Astrocyte of the cerebellum (primary cell): ENCODE measurements at regions not wholly inside any gene's neighbourhood (a gene's known extent, or its start where the extent isn't known, plus 50 kb on each side); places are given as distances from the start of the nearest gene placed in this dataset.
A peak's percentile ranks its signal among the peaks of the same experiment; 100 is the strongest.

Experiments used
- DNase-seq: peaks from one replicate; pipeline ENCODE4 v3.0.0-alpha.2; 2011; ENCODE audit warnings: low read depth
- H3K4me3 ChIP-seq: 2 replicates; pipeline ENCODE4 v1.5.1; 2011; ENCODE audit warnings: mild to moderate bottlenecking, low read depth, low read length, moderate library complexity
- CTCF ChIP-seq: IDR thresholded peaks from 2 replicates; pipeline ENCODE4 v1.5.1; 2012; ENCODE audit warnings: low read length, low read depth, moderate library complexity, mild to moderate bottlenecking; ENCODE audit errors: missing control alignments
- in situ Hi-C: cut with HindIII; loops from 2 replicates; pipeline ENCODE4 v1.10.0; 2017; ENCODE audit warnings: low sequenced_read_pairs

DNA sequence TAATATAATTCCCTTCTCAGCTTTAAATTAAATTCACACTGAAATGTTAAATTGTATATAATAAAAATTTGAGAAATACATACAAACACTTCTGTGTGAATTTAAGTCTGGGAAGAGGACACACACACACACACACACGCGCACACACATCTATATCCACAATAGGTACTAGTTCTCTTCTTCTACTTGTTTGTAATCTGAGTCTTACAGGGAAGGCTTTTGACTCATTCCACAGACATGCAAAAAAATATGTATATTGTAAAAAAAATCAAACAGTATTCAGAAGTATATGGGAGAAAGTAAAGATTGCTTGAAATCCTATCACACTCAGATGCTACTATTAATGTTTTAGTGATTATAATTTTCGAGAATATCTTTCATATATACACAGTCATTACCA, 276.2 kb downstream of the MDFIC start:
- in situ Hi-C loops: no loop called here
- no peak for TF ChIP-seq CTCF
- no peak for DNase-seq

DNA sequence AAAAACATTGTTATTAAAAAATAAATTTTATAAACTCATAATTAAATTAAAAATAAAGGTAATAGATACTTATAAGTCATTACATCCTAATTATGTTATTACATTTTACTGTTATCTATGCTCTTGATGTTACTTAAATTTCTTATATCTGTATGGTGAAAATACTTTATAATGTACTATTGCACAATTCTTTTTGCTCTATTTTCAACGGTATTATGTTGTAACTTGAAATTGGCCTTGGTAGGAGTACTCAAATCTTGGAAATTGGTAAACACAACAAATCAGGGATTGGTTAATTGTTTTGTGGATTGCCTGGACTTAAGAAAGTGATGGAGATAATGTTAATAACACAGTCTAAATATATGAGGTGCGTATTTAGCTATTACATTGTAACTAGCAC, 273.3 kb downstream of the MDFIC start:
- no peak for DNase-seq
- in situ Hi-C loops: no loop called here
- no peak for TF ChIP-seq CTCF
- no peak overlapping the region for H3K4me3 ChIP-seq

More for the DNA sequence above, 276.2 kb downstream of the MDFIC start:
- H3K4me3 ChIP-seq: no peak overlapping the region

- DNase-seq: no peak
- no peak overlapping the region for H3K4me3 ChIP-seq
- TF ChIP-seq CTCF: no peak
- in situ Hi-C loops: no loop called here
Observed at GRCh38 chr7:115191526-115191925, 269.6 kb downstream of the MDFIC start.

DNA sequence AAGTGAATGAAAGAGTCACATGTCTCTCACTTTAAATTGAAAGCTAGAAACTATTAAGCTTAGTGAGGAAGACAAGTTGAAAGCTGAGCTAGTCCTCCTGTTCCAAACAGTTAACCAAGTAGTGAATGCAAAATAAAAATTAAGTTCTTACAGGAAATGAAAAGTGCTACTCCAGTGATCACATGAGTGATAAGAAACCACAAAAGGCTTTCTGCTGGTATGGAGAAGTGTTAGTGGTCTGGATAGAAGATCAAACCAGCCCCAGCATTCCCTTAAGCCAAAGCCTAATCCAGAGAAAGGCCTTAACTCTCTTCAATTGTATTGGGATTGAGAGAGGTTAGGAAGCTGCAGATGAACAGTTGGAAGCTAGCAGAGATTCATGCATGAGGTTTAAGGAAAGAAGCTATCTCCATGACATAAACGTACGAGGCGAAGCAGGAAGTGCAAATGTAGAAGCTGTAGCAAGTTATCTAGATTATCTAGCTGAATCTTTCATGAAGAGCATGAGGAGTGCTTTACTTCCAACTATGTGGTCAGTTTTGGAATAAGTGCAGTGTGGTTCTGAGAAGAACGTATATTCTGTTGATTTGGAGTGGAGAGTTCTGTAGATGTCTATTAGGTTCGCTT, 261.6 kb downstream of the MDFIC start:
- no peak overlapping the region for H3K4me3 ChIP-seq
- no peak for TF ChIP-seq CTCF
- peak; percentile 5 for DNase-seq
- in situ Hi-C loops: no loop called here

DNA sequence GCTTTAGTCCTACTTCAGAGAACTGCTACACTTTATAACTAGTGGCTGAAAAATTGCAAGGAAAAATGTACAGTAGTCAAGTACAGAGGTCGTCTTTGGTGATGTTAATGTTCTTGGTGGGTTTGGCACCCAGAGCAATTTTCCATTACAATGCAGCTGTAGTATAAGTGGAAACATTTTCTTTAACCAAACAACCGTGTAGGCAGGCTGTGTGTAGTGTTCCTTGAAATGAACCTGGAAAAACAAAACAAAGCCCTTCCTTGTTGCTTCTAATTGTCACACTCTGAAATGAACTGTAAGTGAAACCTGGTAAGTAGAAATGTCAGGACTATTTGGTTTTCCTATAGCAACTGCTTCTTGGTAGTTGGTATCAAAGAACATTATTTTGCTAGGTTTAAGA, 256.9 kb downstream of the MDFIC start:
- TF ChIP-seq CTCF: no peak
- in situ Hi-C loops: no loop called here
- no peak overlapping the region for H3K4me3 ChIP-seq
- peak; percentile 70 for DNase-seq

GRCh38 chr7:115177823-115178222, 255.9 kb downstream of the MDFIC start:
- H3K4me3 ChIP-seq: no peak overlapping the region
- DNase-seq: no peak
- no peak for TF ChIP-seq CTCF
- in situ Hi-C loops: no loop called here
